GM23338 (cell line): ENCODE measurements at regions not wholly inside any gene's neighbourhood (a gene's known extent, or its start where the extent isn't known, plus 50 kb on each side); places are given as distances from the start of the nearest gene placed in this dataset.

ENCODE experiments used
- CREB1 ChIP-seq: fragments of 250-450 bp; sonication (Bioruptor Pico); IDR thresholded peaks from 2 replicates; pipeline ENCODE4 v1.5.0; 2020; ENCODE audit warnings: low read depth, mild to moderate bottlenecking, moderate library complexity
- CTCF ChIP-seq, 2 experiments: fragments of 200-600 bp in 1 of 2; sonication (generic) in 1 of 2; conservative IDR thresholded peaks; 2 replicates each; pipeline versions ENCODE4 v1.5.1 to v1.6.1; 2016 to 2017; ENCODE audit warnings: antibody characterized with exemption in 2 of 2, low read depth in 2 of 2, mild to moderate bottlenecking in 2 of 2, moderate library complexity in 1 of 2
- ETS1 ChIP-seq: IDR thresholded peaks from 2 replicates; pipeline ENCODE4 v1.6.1; 2016; ENCODE audit warnings: antibody characterized with exemption
- EZH2 ChIP-seq: fragments of 200-600 bp; sonication (generic); IDR thresholded peaks from one replicate; pipeline ENCODE4 v1.8.0; 2017; ENCODE audit warnings: antibody characterized with exemption, mild to moderate bottlenecking, low read depth; ENCODE audit not compliant: unreplicated experiment
- EZH2phosphoT487 ChIP-seq: fragments of 200-600 bp; sonication (generic); IDR thresholded peaks from one replicate; pipeline ENCODE4 v1.8.1; 2018; ENCODE audit warnings: antibody characterized with exemption; ENCODE audit not compliant: unreplicated experiment
- JUNB ChIP-seq: IDR thresholded peaks from one replicate; pipeline ENCODE4 v1.6.1; 2016; ENCODE audit warnings: antibody characterized with exemption; ENCODE audit not compliant: unreplicated experiment
- NANOG ChIP-seq: IDR thresholded peaks from 2 replicates; pipeline ENCODE4 v1.6.1; 2016; ENCODE audit warnings: antibody characterized with exemption, borderline replicate concordance
- POLR2AphosphoS5 ChIP-seq: IDR thresholded peaks from 2 replicates; pipeline ENCODE4 v1.6.1; 2016; ENCODE audit warnings: antibody characterized with exemption, low read depth
- REST ChIP-seq: IDR thresholded peaks from one replicate; pipeline ENCODE4 v1.6.1; 2018; ENCODE audit warnings: antibody characterized with exemption; ENCODE audit not compliant: unreplicated experiment
- STAT1 ChIP-seq: IDR thresholded peaks from one replicate; pipeline ENCODE4 v1.6.1; 2016; ENCODE audit warnings: antibody characterized with exemption; ENCODE audit not compliant: unreplicated experiment
- ZNF114 ChIP-seq: fragments of 250-450 bp; sonication (Bioruptor Pico); IDR thresholded peaks from 2 replicates; pipeline ENCODE4 v1.5.0; 2020; ENCODE audit warnings: mild to moderate bottlenecking, moderate library complexity
- ZNF331 ChIP-seq: fragments of 250-450 bp; sonication (Bioruptor Pico); IDR thresholded peaks from 2 replicates; pipeline ENCODE4 v1.5.0; 2020; ENCODE audit warnings: low read depth, mild to moderate bottlenecking, moderate library complexity
- ZNF462 ChIP-seq: fragments of 250-450 bp; sonication (Bioruptor Pico); IDR thresholded peaks from 2 replicates; pipeline ENCODE4 v1.5.0; 2020; ENCODE audit warnings: mild to moderate bottlenecking, moderate library complexity

GRCh38 chr10:80949785-80950184, 412.1 kb downstream of the SH2D4B start:
- TF ChIP-seq CTCF (conservative IDR thresholded peaks at IDR 0.05; ENCODE audit: low read depth in 2 of 2) = no peak
- no peak for TF ChIP-seq POLR2AphosphoS5
- no peak for TF ChIP-seq STAT1
- no peak for TF ChIP-seq ETS1
- no peak for TF ChIP-seq CREB1 (CRISPR knock-in tag)
- no peak for TF ChIP-seq EZH2phosphoT487
- TF ChIP-seq JUNB = no peak
- no peak for TF ChIP-seq REST
- TF ChIP-seq ZNF462 = no peak
- no peak for TF ChIP-seq EZH2
- no peak for TF ChIP-seq NANOG
- TF ChIP-seq ZNF114 = no peak
- no peak for TF ChIP-seq ZNF331 (CRISPR knock-in tag)
